ENCODE measurements at regions not wholly inside any gene's neighbourhood (a gene's known extent, or its start where the extent isn't known, plus 50 kb on each side); places are given as distances from the start of the nearest gene placed in this dataset.

DNA sequence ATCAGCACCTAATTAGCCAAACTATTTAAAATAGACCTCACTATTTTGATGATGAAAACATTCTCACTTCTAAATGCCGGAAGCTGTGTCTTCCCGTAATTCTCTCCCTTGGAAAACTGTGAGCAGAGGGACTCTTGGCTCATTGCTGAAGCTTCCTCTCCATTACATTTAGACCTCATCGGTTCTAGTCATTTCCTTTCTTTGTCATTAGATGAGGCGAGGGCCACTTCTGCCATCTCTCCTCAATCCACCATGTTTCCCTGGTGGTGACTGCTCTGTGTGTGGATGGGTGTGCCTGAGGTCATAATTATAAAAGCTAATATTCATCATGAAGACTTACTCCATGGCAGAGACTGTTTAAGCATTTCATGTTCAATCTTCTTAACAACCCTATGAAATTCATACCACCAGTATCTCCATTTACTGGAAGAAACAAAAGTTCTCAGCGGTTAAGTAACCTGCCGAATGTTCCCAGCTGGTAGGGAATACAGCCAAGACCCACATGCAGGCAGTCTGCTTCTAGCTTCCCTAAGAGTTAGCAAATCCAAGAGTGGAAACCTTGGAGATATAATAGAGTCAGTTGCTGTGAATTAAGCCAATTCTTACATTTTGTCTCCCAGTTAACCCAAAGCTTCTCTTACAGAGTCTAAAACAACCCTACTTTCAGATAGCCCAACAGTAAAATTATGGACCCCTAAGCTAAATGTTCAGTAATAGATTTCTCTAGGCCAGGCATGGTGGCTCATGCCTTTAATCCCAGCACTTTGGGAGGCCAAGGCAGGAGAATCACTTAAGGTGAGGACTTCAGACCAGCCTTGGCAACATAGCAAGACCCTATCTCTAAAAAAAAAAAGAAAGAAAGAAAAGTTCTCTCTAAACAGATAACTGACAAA lies 156.2 kb downstream of the ZBTB18 start:
- TF ChIP-seq POLR2A (IDR thresholded peaks at IDR 0.05; ENCODE audit: low read length), result no peak
- TF ChIP-seq GATA1 (IDR thresholded peaks at IDR 0.05; ENCODE audit: low read depth, low read length), result no peak

All from erythroblast (primary cell).